Neural cell (in vitro differentiated cells): ENCODE measurements at regions not wholly inside any gene's neighbourhood (a gene's known extent, or its start where the extent isn't known, plus 50 kb on each side); places are given as distances from the start of the nearest gene placed in this dataset.

Source experiments
- H2AFZ ChIP-seq: fragments of 200-600, 300-800 bp; sonication (generic), shearing (Covaris generic); 2 replicates; pipeline ENCODE4 v1.6.0; 2014; ENCODE audit warnings: low read depth, mild to moderate bottlenecking, antibody characterized with exemption, low read length, moderate library complexity
- H3F3A ChIP-seq: fragments of 200-600 bp; shearing (Covaris generic); 2 replicates; pipeline ENCODE4 v1.6.1; 2016; ENCODE audit warnings: mild to moderate bottlenecking, moderate library complexity, mixed read lengths, antibody characterized with exemption, low read length; ENCODE audit not compliant: insufficient read depth, poor library complexity, severe bottlenecking
- H3K27ac ChIP-seq: fragments of 200-600, 300-800 bp; sonication (generic), shearing (Covaris generic); 2 replicates; pipeline ENCODE4 v1.5.1; 2014; ENCODE audit warnings: mild to moderate bottlenecking, low read length, moderate library complexity
- H3K27me3 ChIP-seq: fragments of 300-800, 200-600 bp; sonication (generic), shearing (Covaris generic); 2 replicates; pipeline ENCODE4 v1.6.0; 2014; ENCODE audit warnings: mild to moderate bottlenecking, low read depth, low read length, moderate library complexity; ENCODE audit not compliant: insufficient read depth
- H3K36me3 ChIP-seq: fragments of 300-800, 200-600 bp; sonication (generic), shearing (Covaris generic); 2 replicates; pipeline ENCODE4 v1.5.1; 2014; ENCODE audit warnings: mild to moderate bottlenecking, antibody characterized with exemption, low read length, moderate library complexity; ENCODE audit not compliant: insufficient read depth
- H3K4me2 ChIP-seq: fragments of 300-800, 200-600 bp; sonication (generic), shearing (Covaris generic); 2 replicates; pipeline ENCODE4 v1.6.0; 2014; ENCODE audit warnings: mild to moderate bottlenecking, low read length
- H3K4me3 ChIP-seq: fragments of 300-800, 200-600 bp; sonication (generic), shearing (Covaris generic); 2 replicates; pipeline ENCODE4 v1.5.1; 2014; ENCODE audit warnings: mild to moderate bottlenecking, low read length, moderate library complexity
- H3K79me2 ChIP-seq: fragments of 200-600 bp; shearing (Covaris generic); replicated peaks from 2 replicates; pipeline ENCODE4 v1.6.0; 2014; ENCODE audit warnings: mild to moderate bottlenecking, low read length, moderate library complexity; ENCODE audit not compliant: insufficient read depth
- H3K9ac ChIP-seq: fragments of 300-800, 200-600 bp; sonication (generic), shearing (Covaris generic); 2 replicates; pipeline ENCODE4 v1.6.1; 2016; ENCODE audit warnings: mild to moderate bottlenecking, low read length, mixed read lengths
- H3K9me2 ChIP-seq: fragments of 200-600 bp; shearing (Covaris generic); 2 replicates; pipeline ENCODE4 v1.6.1; 2016; ENCODE audit warnings: mild to moderate bottlenecking, low read length, mixed read lengths; ENCODE audit not compliant: insufficient read depth
- H3K9me3 ChIP-seq: fragments of 200-600, 300-800 bp; sonication (generic), shearing (Covaris generic); 2 replicates; pipeline ENCODE4 v1.6.1; 2016; ENCODE audit warnings: mild to moderate bottlenecking, mixed run types, low read length, moderate library complexity, mixed read lengths
- H4K20me1 ChIP-seq: fragments of 200-600 bp; shearing (Covaris generic); 2 replicates; pipeline ENCODE4 v1.6.1; 2016; ENCODE audit warnings: mild to moderate bottlenecking, mixed run types; ENCODE audit not compliant: insufficient read depth
- CTCF ChIP-seq: fragments of 450-650 bp; IDR thresholded peaks from 2 replicates; pipeline ENCODE4 v1.5.1; 2014; ENCODE audit warnings: antibody characterized with exemption, mild to moderate bottlenecking, moderate library complexity; ENCODE audit not compliant: poor library complexity, severe bottlenecking
- EP300 ChIP-seq: fragments of 450-650 bp; conservative IDR thresholded peaks from 2 replicates; pipeline ENCODE4 v1.6.1; 2014; ENCODE audit warnings: antibody characterized with exemption, mild to moderate bottlenecking, moderate library complexity; ENCODE audit not compliant: poor library complexity, severe bottlenecking
- EZH2 ChIP-seq: fragments of 200-600, 300-800 bp; shearing (Covaris generic), sonication (generic); IDR thresholded peaks from 2 replicates; pipeline ENCODE4 v1.6.1; 2014; ENCODE audit warnings: antibody characterized with exemption, low read length, borderline replicate concordance, mild to moderate bottlenecking; ENCODE audit not compliant: insufficient read depth, poor library complexity, severe bottlenecking
- MXI1 ChIP-seq: fragments of 450-650 bp; conservative IDR thresholded peaks from 2 replicates; pipeline ENCODE4 v1.6.1; 2014; ENCODE audit warnings: antibody characterized with exemption, mild to moderate bottlenecking; ENCODE audit not compliant: poor library complexity, severe bottlenecking
- POLR2AphosphoS5 ChIP-seq: IDR thresholded peaks from 2 replicates; pipeline ENCODE4 v1.6.1; 2012
- RAD21 ChIP-seq: fragments of 450-650 bp; conservative IDR thresholded peaks from 2 replicates; pipeline ENCODE4 v1.6.1; 2014; ENCODE audit warnings: antibody characterized with exemption, mild to moderate bottlenecking, moderate library complexity
- REST ChIP-seq: IDR thresholded peaks from 2 replicates; pipeline ENCODE4 v1.6.1; 2012; ENCODE audit warnings: borderline replicate concordance
- SMC3 ChIP-seq: fragments of 450-650 bp; conservative IDR thresholded peaks from 2 replicates; pipeline ENCODE4 v1.6.1; 2014; ENCODE audit warnings: antibody characterized with exemption, mild to moderate bottlenecking, moderate library complexity; ENCODE audit not compliant: poor library complexity
- TAF1 ChIP-seq: IDR thresholded peaks from 2 replicates; pipeline ENCODE4 v1.6.1; 2012; ENCODE audit warnings: low read depth

- H3K36me3 ChIP-seq: no peaks in the 10 kb centered on the region
- H3K9me3 ChIP-seq: no peaks in the 10 kb centered on the region
- no peak overlapping the region for H3K9ac ChIP-seq
- no peak for TF ChIP-seq EZH2
- no peak for TF ChIP-seq SMC3
- TF ChIP-seq POLR2AphosphoS5: no peak
- TF ChIP-seq REST: no peak
- TF ChIP-seq RAD21: no peak
- TF ChIP-seq CTCF: no peak
- no peak for TF ChIP-seq EP300
- no peak for TF ChIP-seq MXI1
- no peak for TF ChIP-seq TAF1
- H3K27ac ChIP-seq: no peak overlapping the region
- H3K79me2 ChIP-seq: no peaks in the 10 kb centered on the region
- no peaks in the 10 kb centered on the region for H4K20me1 ChIP-seq
- no peaks in the 10 kb centered on the region for H3F3A ChIP-seq
- no peaks in the 10 kb centered on the region for H3K9me2 ChIP-seq
- H3K27me3 ChIP-seq: no peaks in the 10 kb centered on the region
- H3K4me3 ChIP-seq: no peak overlapping the region
- no peak overlapping the region for H2AFZ ChIP-seq
- H3K4me2 ChIP-seq: no peak overlapping the region
Measured at GRCh38 chrX:95716841-95717240, 967.8 kb upstream of the DIAPH2 start.

GRCh38 chrX:95718746-95719145 is 965.9 kb upstream of the DIAPH2 start:
- H3K27me3 ChIP-seq: no peaks in the 10 kb centered on the region
- H3F3A ChIP-seq: no peaks in the 10 kb centered on the region
- H3K4me2 ChIP-seq: no peak overlapping the region
- H4K20me1 ChIP-seq: no peaks in the 10 kb centered on the region
- H3K9me2 ChIP-seq: no peaks in the 10 kb centered on the region
- no peak overlapping the region for H2AFZ ChIP-seq
- H3K9me3 ChIP-seq: no peaks in the 10 kb centered on the region
- no peaks in the 10 kb centered on the region for H3K79me2 ChIP-seq
- H3K27ac ChIP-seq: no peak overlapping the region
- no peak overlapping the region for H3K9ac ChIP-seq
- TF ChIP-seq TAF1 (no peak), CTCF (no peak), MXI1 (no peak), SMC3 (no peak), RAD21 (no peak), EP300 (no peak), POLR2AphosphoS5 (no peak), REST (no peak), EZH2 (no peak)
- H3K36me3 ChIP-seq: no peaks in the 10 kb centered on the region
- no peak overlapping the region for H3K4me3 ChIP-seq
